ENCODE measurements at regions not wholly inside any gene's neighbourhood (a gene's known extent, or its start where the extent isn't known, plus 50 kb on each side); places are given as distances from the start of the nearest gene placed in this dataset.
"Not testable (repeated sequence)": the region's sequence is repeated elsewhere in the genome, so short reads cannot be mapped to it uniquely, and the experiment has no call there.

DNA sequence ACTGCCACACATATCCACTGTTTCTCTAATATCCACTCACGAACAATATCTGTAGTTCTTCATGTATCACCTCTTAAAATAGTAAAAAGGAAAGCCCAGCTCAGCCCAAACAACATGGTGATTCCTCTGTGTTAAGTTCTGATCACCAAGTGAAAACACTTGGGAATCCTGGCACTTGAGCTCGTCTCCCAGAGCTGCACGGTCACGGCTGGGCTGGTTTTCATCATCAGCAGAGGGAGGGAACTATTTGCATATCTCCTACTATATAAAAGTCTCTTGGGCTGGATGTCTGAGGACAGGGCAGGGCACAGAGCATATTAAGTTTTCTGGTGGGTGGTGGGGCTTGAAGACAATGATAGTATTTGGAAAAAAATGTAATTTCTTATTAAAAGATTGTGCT, 870.6 kb downstream of the TMEM121 start:
- no peak for DNase-seq (ENCODE audit: low spot score)

DNA sequence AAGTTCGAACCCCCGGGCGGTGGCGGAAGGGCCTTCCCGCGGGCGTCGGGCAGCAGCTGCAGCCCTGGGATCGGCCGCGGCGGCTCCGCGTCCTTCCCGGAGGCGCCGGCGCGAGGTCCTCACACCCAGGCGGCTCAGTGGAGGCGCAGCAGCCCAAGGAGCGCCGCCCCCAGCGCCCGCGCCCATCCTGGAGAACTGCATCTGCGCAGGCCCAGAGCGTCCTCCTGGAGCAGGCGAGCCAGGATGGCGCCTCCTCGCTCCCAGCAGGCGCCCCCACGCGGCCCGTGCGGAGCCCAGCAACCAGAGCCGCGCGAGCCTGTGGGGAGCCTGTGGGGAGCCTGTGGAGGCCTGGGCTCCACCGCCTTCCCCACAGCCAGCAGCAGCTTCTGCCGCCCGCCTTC, 872.5 kb downstream of the TMEM121 start:
- DNase-seq (ENCODE audit: low spot score) = peak; percentile 59

DNA sequence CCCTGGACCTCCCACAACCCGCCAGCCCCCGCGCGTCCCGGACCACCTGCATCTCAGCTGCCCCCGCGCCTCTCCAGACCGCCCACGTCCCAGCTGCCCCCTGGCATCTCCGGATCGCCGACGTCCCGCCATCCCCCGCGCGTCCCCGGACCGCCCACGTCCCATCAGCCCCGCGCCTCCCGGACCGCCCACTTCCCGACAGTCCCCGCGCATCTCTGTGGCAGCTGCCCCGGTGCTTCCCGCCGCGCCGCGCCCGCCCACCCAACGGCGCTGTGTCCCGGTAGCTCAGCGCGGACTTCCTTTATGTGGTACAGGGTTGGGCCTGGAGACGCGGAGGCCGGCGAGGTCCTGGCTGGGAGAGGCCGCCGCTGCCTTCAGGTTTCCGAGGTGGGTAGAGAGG, 874.9 kb downstream of the TMEM121 start:
- DNase-seq (ENCODE audit: low spot score) = not testable (repeated sequence)

DNA sequence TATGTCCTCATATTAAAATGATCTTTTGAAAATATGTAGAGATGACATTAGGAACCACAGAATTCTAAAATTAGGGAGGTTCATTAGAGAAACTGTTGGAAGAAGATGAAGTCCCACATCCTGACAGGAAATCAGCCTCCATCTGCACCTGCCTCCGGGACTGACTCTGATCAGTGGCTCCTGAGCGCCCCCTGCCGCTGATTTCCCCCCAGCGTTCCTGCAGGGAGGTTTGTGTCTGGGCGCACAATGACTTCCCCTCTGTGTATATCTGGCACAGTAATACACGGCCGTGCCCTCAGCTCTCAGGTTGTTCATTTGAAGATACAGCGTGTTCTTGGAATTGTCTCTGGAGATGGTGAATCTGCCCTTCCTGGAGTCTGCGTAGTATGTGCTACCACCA, 883.8 kb downstream of the TMEM121 start:
- peak; percentile 55 for DNase-seq (ENCODE audit: low spot score)

DNA sequence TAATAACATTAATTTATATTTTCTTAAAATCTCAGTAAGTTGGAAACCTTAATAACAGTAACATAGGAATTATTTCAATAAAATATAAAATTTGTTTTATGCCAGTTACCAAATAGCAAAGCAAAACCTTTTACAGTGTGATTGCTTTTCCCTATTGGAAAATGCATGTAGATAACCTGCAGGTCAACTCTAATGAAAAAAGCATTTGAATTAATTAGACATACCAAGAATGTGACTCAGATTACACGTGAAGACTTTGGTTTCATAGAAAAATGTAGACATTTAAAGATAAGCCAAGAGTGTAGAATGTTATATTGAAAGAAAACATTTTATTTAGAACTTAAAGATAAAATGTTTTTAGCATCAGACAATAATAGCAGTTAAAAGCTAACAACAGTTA, 888.1 kb downstream of the TMEM121 start:
- no peak for DNase-seq (ENCODE audit: low spot score)

DNA sequence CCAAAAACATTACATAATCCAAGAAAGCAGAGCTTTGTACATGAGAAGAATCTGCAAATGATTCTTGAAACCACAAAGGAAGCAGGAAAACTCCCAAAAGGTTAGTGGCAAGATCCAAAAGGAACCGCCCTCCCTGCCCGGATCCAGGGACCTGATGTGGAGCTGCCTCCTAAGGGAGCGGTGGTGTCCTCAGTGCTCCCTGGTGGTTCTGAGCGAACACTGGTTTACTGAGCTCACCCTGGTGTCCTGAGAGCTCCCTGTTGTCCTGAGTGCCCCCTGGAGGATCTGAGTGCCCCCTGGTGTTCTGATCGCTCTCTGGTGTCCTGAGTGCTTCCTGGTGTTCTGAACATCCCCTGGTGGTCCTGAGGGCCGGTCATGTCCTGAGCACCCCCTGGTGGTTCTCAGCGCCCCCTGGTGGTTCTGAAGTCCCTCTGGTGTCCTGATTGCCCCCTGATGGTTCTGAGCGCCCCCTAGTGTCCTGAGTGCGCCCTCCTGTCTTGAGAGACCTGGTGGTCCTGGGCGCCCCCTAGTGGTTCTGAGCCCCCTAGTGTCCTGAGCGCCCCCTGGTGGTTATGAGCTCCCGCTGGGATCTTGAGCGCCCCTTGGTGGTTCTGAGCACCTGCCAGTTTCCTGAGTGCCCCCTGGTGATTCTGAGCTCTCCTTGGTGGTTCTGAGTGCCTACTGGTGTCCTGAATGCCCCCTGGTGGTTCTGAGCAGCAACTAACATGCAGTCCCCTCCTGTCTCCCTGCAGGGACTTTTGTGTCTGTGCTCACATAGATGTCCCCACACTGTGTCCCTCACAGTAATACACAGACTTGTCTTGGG, 891.1 kb downstream of the TMEM121 start:
- DNase-seq (ENCODE audit: low spot score) = peak; percentile 98

DNA sequence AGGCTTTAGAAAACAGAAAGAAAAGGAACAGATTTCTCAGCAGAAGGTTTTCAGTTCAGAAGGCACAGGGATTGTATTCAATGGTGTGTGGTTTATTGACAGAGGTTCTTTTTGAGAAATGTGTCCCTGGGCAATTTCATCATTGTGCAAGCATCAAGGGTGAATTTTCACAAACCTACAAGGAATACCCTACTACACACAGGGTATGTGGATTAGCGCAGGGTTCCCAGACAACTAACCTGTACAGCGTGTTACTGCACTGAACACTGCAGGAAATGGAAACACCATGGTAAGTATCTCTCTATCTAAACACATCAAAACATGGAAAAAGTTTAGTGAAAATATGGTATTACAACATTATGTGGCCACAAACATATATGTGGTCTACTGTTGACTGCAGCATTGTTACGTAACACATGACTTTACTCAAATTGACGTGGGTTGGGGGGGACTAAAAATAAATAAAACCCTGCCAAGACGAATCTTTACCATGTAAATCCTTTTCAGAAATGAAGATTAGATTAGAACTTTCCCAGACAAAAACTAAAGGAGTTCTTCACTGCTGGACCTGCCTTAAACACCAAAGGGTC, 893.1 kb downstream of the TMEM121 start:
- no peak for DNase-seq (ENCODE audit: low spot score)

DNA sequence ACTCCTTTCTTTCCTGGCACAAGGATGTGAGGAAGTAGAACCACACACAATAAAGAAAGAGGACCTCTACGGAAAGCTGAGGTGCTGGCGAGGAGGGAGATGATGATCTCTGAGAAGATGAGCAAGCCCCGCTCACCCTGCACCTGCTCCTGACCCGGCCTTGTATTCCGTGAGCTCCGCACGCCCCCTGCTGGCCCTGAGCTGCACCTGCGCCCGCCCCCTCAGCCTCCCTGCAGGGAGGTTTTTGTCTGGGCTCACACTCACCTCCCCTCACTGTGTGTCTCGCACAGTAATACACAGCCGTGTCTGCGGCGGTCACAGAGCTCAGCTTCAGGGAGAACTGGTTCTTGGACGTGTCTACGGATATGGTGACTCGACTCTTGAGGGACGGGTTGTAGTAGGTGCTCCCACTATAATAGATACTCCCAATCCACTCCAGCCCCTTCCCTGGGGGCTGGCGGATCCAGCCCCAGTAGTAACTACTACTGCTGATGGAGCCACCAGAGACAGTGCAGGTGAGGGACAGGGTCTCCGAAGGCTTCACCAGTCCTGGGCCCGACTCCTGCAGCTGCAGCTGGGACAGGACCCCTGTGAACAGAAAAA, 895.1 kb downstream of the TMEM121 start:
- peak; percentile 81 for DNase-seq (ENCODE audit: low spot score)

DNA sequence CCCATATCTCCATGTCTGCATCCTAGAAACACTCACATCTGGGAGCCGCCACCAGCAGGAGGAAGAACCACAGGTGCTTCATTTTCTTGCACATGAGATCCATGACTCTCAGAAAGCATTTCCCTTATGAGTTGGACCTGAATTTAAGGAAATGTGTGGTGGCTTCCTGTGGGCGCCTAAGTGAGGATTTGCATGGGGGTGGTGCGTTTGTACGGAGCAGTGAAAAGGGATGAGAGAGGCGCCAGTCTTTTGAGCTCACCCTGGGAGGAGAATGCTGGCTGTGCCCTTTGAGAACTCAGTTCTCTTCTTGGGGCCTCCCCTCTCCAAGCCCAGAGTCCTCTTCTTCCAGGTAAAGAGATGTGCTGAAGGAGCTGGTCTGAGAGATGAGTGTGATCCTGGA, 895.7 kb downstream of the TMEM121 start:
- DNase-seq (ENCODE audit: low spot score) = no peak

DNA sequence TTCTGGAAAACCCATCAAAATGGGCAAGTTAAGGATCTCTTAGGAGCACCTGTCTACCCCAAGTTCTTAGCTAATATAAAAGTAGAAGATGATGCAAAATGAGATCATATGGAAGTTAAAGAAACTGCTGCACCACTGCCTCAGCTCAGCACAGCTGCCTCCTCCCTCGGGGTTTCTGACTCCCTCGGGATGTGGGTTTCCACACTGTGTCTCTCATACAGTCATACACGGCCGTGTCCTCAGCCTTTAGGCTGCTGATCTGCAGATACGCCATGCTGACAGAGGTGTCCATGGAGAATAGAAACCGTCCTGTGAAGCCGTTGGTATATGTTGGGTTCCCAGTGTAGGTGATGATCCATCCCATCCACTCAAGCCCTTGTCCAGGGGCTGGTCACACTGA, 898.8 kb downstream of the TMEM121 start:
- DNase-seq (ENCODE audit: low spot score) = not testable (repeated sequence)

DNA sequence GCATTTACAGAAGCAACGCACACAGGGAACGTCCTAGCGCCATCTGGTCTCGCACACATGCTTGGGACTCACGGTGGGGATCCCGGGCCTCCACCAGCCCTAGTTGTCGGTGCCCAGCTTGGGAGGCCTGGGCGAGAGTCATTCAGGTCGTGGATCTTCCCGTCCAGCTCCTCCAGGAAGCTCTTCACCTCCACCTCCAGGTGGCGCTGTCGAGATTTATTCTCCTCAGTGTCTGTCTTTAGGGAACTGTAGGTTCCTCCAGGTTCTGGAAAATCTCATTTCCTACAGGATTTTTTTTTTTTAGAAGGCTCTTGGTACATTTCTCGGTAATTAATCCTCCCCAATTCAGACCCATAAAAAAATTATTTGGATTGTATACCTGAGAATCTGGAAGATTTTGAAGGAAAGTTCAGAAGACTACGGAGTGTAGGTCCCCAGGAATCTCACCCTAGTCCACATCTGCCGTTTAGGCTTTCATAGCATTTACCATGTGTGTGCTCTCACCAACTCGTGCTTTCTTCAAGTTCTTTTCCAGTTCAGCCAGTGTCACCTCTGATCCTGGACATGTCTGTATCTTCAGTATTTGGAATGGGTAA, 910.0 kb downstream of the TMEM121 start:
- peak; percentile 44 for DNase-seq (ENCODE audit: low spot score)

DNA sequence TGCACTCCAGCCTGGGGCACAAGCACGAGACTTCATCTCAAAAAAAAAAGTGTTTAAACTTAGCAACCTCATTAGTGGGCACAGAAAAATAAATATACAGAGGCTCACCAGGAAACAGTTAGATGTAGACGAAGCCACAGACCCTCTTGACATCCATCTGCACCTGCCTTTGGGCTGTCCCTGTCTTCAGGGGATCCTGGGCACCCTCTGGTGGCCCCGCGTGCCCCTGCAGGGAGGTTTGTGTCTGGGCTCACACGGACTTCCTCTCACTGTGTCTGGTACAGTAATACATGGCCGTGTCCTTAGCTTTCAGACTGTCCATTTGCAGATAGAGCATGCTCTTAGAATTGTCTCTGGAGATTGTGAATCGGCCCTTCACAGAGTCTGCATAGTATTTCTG, 916.5 kb downstream of the TMEM121 start:
- peak; percentile 37 for DNase-seq (ENCODE audit: low spot score)

DNA sequence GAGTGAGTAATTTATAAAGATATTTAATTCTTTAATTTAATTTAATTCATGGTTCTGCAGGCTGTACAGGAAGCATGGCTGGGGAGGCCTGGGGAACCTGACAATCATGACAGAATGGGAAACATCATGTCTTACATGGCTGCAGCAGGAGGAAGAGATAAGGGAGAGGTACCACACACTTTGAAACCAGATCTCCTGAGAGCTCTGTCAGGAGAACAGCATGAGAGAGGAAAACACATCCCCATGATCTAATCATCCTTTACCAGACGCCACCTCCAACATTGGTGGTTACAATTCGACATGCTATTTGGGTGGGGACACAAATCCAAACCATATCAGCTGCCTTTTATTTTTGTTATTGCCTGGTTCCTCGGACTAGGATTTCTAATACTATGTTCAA, 928.6 kb downstream of the TMEM121 start:
- DNase-seq (ENCODE audit: low spot score) = no peak

DNA sequence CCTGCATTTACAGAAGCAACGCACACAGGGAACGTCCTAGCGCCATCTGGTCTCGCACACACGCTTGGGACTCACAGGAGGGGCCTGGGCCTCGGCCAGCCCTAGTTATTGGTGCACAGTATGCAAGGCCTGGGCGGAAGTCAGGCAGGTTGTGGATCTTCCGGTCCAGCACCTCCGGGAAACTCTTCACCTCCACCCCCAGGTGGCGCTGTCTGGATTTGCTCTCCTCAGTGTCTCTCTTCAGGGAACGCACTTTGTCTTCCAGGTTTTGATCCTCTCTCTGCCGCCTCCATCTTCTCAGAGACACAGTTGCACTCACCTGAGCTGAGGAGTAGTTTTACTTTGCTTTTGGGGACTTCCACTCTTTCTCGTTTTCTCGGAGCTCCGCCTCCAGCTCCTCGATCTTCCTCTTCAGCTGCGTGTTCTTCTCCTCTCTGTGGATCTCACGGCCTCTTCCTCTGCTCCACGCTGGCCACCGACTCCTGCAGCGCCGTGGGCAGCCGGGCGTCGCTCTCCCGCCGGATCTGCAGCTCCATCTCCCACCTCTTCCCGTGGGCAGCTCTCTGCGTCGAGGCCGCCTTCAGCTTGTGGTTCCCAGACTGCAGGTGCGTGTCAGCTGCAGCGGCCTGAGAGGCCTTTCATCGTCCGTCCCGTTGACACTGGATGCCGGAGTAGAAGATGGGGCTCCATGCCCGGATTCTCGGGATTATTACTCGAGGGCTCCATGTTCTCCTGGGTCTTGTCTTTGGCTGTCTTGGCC, 933.8 kb downstream of the TMEM121 start:
- DNase-seq (ENCODE audit: low spot score) = peak; percentile 67

DNA sequence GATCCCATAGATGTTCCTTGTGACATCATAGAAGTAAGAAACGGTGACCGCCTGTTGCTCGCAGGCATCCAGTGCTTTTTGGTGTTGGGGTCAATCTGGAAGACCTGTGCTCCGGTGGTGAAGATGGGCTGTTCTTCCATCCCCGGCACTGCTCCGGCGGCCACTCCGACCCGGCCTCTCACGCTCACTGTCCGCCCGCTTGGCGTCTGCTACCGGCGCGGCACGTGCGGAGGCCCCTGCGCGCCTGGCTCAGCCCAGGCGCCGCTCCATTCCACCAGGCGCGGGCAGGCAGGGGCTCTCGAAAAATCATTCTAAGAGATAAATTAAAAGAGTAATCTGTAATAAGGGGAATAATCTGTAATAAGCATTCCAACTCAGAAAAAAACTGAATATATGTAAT, 934.5 kb downstream of the TMEM121 start:
- no peak for DNase-seq (ENCODE audit: low spot score)

DNA sequence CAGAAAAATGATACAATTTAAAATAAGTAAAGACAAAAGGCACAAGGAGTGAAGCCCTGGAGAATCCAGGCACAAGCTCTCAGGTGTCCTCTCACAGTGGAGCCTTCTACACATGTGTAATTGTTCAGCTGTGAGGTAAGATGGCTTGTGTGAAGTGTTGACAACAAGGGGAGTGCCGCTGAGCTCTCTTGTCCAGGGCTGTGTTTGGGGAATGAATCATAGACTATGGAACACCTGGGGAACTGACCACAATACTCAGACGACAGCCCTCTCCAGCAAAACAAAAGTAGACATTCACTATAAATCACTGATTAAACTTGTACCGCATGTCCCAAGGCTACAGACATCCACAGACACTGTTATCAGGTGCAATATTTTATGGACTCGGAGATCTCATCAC, 940.1 kb downstream of the TMEM121 start:
- not testable (repeated sequence) for DNase-seq (ENCODE audit: low spot score)

DNA sequence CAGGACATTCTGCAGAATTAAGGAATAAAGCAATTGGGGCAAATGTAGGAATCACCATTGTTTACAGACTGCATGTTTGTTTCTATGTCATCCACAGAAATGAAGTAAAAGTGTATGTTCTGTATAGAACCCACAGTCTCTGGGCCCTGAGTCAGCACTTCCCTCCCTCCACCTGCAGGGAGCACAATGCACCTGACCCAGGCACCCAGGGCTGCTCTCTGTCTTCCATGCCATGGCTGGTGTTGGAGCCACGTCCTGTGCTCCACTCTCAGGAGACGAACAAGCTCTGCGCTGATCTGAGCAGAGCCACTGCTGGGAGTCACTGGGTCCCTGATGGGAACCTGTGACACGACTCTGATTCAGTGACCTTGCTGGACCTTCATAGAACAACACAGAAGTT, 942.5 kb downstream of the TMEM121 start:
- DNase-seq (ENCODE audit: low spot score) = not testable (repeated sequence)

DNA sequence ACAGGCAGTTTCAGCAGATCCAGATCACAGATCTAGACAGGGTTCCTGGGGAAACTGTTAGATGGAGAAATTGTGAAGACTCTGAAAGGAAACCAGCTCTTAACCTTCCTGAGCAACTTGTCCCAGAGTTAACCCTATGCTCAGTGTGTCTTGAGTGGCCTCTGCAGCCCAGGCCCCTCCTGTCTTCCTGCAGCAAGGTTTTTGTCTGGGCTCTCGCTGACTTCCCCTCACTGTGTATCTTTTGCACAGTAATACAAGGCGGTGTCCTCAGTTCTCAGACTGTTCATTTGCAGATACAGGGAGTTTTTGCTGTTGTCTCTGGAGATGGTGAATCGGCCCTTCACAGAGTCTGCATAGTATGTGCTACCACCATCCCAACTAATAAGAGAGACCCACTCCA, 943.6 kb downstream of the TMEM121 start:
- DNase-seq (ENCODE audit: low spot score) = not testable (repeated sequence)

DNA sequence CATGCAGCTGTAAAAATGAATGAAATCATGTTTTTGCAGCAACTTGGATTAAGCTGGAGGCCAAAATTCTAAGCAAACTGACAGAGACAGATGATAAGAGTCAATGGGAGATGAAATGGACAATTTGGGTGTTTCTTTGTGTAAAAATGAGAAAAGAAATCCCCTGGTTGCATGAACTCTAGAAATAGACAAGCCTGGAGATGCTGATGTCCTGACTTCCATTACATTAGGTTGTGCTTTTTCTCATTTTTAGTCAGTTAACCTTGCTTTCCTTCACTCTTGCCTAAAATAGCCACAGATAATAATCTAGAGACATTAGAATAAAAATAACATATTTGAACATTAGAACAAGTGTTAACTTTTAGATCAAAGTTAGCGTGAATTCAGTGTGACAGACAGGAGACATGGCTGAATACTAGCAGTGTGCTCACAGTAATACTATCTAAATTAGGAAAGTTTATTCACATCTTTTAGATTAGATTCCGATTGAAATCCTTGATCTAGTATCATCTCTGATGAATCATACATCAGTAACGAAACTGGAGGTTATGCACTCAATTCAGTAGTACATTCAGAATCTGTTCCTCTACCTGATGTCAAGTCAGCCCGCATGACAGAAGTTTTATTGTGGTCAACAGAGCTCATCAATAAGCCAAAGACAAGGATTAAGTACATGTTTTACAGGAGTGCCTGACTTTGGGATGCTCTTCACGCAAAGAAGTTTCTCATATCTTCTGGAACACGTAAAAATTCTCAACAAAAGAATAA, 948.1 kb downstream of the TMEM121 start:
- peak; percentile 84 for DNase-seq (ENCODE audit: low spot score)

DNA sequence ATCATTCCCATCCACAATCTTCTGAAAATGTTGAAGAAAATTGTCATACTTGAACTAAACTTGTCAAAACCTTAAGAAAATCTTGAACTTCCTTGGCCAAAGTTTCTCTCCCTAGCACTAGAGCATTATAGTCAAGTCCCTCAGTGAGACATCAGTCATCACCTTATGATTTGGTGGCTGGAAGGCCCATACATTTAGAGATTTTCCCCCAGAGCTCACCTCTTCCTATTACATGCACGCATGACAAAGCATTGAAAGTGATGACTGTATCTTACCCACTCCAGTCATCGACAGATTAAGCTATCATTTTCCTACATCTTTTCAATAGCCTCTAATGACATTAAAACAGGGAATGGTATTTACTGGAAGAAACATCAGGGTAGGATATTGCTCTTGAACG, 948.8 kb downstream of the TMEM121 start:
- DNase-seq (ENCODE audit: low spot score) = peak; percentile 77

DNA sequence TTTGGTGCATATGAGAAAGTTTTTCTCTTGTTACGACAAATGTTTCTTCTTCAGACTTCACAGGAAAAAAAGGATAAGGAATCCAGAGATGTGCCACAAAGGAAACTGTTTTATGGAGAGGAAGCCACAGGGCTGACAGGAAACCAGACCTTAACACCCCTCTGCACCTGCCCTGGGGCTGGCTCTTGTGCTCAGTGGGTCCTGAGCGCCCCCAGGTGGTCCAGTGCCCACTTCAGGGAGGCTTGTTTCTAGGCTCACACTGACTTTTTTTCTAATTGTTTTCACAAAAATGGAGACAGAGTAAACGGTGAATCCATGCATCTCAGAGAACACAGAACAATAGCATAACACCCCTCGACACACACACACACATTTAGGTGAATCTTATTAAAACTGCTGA, 951.2 kb downstream of the TMEM121 start:
- not testable (repeated sequence) for DNase-seq (ENCODE audit: low spot score)
